NT2/D1 (cell line): ENCODE measurements at regions not wholly inside any gene's neighbourhood (a gene's known extent, or its start where the extent isn't known, plus 50 kb on each side); places are given as distances from the start of the nearest gene placed in this dataset.

ENCODE experiments used
- YY1 ChIP-seq: IDR thresholded peaks from 2 replicates; pipeline ENCODE4 v1.6.1; 2011; ENCODE audit not compliant: insufficient read length, insufficient read depth
- ZNF274 ChIP-seq: IDR thresholded peaks from 2 replicates; pipeline ENCODE4 v1.6.1; 2011; ENCODE audit warnings: mild to moderate bottlenecking, low read depth, low read length

DNA sequence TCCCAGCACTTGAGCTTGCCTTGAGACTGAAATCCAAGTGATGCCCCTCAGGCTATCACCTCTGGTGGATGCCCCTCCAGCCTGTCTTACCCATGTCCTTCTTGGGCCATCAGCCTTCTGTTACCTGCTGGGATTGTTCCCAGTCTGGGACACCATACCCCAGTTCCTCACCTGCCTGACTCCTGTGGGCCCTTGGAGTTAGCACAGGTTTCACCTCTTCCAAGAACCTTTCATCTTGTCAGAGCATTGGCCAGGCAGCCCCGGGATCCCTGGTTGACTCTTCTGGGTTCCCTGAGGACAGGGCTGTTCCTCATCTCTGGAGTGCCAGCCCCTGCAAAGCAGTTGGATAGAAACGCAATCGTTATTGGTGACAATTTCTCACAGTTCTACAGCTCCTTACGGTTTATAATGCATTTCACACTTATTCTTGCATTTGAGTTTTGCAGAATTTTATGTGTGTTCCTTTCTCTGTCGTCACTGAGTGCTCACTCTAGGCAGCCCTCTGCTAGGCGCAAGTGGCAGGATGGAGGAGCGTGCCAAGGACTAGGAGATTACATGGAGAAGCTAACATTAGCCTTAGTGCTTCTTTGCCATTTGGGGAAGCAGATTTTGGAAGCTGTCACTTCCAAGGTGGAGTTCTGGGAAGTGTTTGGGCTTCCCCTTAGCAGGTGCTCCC, 139.7 kb downstream of the DDX1 start:
- TF ChIP-seq YY1 (no peak), ZNF274 (no peak)
